Epithelial cell of esophagus (primary cell): ENCODE measurements at regions not wholly inside any gene's neighbourhood (a gene's known extent, or its start where the extent isn't known, plus 50 kb on each side); places are given as distances from the start of the nearest gene placed in this dataset.

ENCODE experiments used
- DNase-seq: peaks from one replicate; pipeline ENCODE4 v3.0.0; 2010; ENCODE audit warnings: low read depth
- H3K4me3 ChIP-seq: 2 replicates; pipeline ENCODE4 v1.5.1; 2011; ENCODE audit warnings: mild to moderate bottlenecking, low read length, control low read depth
- CTCF ChIP-seq: IDR thresholded peaks from 2 replicates; pipeline ENCODE4 v1.5.1; 2011; ENCODE audit warnings: low read depth, mild to moderate bottlenecking, low read length, control low read depth, inconsistent platforms; ENCODE audit not compliant: insufficient read depth; ENCODE audit errors: missing control alignments

DNA sequence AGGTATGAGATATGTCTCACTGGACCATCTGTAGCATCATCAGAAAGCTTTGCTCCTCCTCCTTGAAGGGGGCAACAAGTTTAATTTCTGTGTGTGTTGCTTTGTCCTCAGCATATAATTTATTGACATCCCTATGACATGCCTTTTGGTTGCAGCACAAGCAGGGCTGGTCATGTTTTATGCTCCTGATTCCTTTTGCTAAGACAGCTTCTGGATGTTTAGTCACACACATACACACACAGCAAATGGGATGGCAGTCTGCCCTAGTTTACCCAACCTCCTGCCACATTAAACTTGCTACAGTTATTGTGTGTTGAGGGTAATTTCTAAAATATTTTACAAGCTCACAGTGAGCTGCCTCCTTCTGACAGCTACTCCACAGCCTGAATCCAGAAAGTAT is 217.9 kb upstream of the RXFP2 start:
- DNase-seq: no peak
- no peak for TF ChIP-seq CTCF
- no peak overlapping the region for H3K4me3 ChIP-seq

DNA sequence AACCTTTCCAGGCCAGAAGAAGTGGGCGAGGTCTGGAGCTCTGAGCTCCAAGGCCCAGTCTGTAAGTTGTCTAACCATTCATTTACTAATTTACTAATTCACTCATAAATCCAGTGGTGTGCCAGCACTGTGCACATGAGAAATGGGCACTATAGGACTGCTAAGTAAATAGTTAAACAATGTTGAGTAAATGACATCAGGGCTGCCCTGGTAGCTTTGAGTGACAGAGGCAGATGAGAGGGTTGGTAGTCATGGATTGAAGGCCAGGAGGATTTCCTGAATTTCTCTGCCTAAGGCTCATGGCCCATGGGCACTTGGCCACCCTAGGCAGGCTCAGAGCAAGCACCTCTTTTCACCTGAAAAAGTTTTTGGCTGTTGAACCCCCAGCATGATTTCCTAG is 216.9 kb upstream of the RXFP2 start:
- no peak overlapping the region for H3K4me3 ChIP-seq
- DNase-seq: no peak
- TF ChIP-seq CTCF: no peak

- no peak for TF ChIP-seq CTCF
- DNase-seq: no peak
- no peak overlapping the region for H3K4me3 ChIP-seq
These were observed 211.2 kb upstream of the RXFP2 start for GRCh38 chr13:31528176-31528575.

GRCh38 chr13:31528758-31529157 is 210.6 kb upstream of the RXFP2 start:
- H3K4me3 ChIP-seq: no peak overlapping the region
- no peak for DNase-seq
- TF ChIP-seq CTCF: no peak

GRCh38 chr13:31530922-31531321 is 208.4 kb upstream of the RXFP2 start:
- DNase-seq: no peak
- no peak overlapping the region for H3K4me3 ChIP-seq
- no peak for TF ChIP-seq CTCF

- DNase-seq: no peak
- no peak overlapping the region for H3K4me3 ChIP-seq
- TF ChIP-seq CTCF: no peak
These were observed 202.3 kb upstream of the RXFP2 start for GRCh38 chr13:31537052-31537451.
